Neural crest cell (in vitro differentiated cells): ENCODE measurements at regions not wholly inside any gene's neighbourhood (a gene's known extent, or its start where the extent isn't known, plus 50 kb on each side); places are given as distances from the start of the nearest gene placed in this dataset.

Experiments used
- DNase-seq: peaks from one replicate; pipeline ENCODE4 v3.0.0; 2021; ENCODE audit warnings: low read depth, mixed read lengths, low spot score
- H3K27ac Mint-ChIP-seq: one replicate; pipeline ENCODE4 v1.8.0; 2021; ENCODE audit warnings: mild to moderate bottlenecking, mixed read lengths; ENCODE audit not compliant: unreplicated experiment
- H3K27me3 Mint-ChIP-seq: 2 replicates; pipeline ENCODE4 v1.8.0; 2021; ENCODE audit warnings: low read depth, mild to moderate bottlenecking, mixed read lengths
- H3K36me3 Mint-ChIP-seq: 2 replicates; pipeline ENCODE4 v1.8.0; 2021; ENCODE audit warnings: low read depth, mild to moderate bottlenecking, mixed read lengths
- H3K4me1 Mint-ChIP-seq: 2 replicates; pipeline ENCODE4 v1.8.0; 2021; ENCODE audit warnings: mixed read lengths
- H3K4me3 Mint-ChIP-seq: one replicate; pipeline ENCODE4 v1.8.0; 2021; ENCODE audit warnings: mild to moderate bottlenecking, mixed read lengths
- H3K9me3 Mint-ChIP-seq: 2 replicates; pipeline ENCODE4 v1.8.0; 2021; ENCODE audit warnings: mixed read lengths
- CTCF ChIP-seq: fragments of 200-600 bp; sonication (generic); conservative IDR thresholded peaks from 2 replicates; pipeline ENCODE4 v1.5.0; 2021; ENCODE audit warnings: antibody characterized with exemption, mild to moderate bottlenecking

DNA sequence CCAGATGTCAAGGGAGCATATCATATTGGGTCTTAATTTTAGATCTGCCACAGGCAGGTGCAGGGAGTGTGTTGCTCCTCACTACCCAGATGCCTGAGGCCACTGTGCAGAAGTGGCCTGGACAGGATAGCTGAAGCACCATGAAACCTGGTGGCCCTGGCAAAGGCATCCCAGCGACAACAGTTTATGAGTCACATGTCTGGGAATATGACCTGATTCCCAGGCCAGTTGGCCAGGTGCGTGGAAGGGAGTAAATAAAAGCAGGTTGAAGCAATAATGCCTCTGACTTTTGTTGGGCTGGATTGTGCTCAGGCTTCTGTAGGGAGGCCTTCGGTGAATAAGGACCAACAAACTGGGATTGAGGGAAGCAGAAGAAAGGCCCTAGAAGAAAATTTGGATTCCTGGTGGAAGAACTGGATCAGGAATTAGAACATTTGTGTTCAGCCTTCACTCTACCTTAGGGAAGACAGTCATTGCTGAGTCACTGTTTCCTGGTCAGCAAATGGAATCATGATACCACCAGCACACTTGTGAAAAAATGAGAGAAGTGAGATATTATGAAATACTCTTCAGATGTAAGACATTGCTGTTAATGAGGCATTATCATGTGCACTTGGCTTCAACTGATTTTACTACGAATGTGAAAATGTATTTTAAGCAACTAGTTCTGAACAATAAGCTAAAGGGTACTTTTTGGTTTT lies 78.4 kb upstream of the ZNF516 start:
- Mint-ChIP-seq H3K4me1 (peaks cover 11% of the 10 kb centered on the region), H3K36me3 (peaks cover 2% of the 10 kb centered on the region), H3K9me3 (peaks cover 6% of the 10 kb centered on the region), H3K27ac (no peak overlapping the region), H3K27me3 (no peaks in the 10 kb centered on the region), H3K4me3 (no peak overlapping the region)
- no peak for DNase-seq
- TF ChIP-seq CTCF, result no peak

DNA sequence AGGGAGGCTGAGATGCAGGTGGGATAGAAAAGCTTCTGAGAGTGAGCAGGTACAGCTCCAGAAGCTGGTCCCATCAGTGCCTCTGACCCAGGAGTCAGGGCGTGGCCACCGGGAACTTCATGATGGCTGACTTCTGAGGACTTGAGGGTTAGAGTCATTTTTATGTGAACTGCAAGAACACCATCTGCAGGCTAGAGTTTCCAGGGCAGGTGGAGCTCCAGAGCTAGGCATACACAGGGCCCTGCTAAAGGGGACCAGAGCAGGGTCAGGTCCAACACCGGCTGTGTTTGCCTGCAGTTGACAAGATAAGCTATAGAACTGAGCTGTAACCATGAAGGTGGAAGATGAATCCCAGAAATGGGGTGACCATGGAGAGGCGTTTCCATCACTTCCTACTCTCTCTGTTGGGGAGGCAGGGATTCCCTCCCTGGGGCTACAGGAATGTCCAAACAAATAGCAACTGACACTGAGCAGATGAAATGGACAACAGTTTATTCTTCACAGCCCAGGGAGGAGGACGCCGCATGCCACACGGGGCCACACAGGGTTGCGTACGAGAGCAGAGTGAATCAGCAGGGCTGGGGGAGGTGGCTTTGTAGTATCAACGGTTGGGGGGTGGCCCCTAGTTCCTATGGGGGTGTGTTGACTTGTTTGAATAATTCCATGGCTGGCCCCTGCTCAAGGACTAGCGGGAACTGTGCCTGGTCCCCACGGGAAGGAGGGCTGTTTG lies 77.6 kb upstream of the ZNF516 start:
- DNase-seq, result no peak
- Mint-ChIP-seq H3K36me3 (peaks cover 2% of the 10 kb centered on the region), H3K4me3 (no peak overlapping the region), H3K27ac (no peak overlapping the region), H3K27me3 (no peaks in the 10 kb centered on the region), H3K9me3 (peaks cover 6% of the 10 kb centered on the region), H3K4me1 (peaks cover 12% of the 10 kb centered on the region)
- TF ChIP-seq CTCF, result no peak

- Mint-ChIP-seq H3K4me1 (peaks cover 12% of the 10 kb centered on the region), H3K27ac (no peak overlapping the region), H3K36me3 (peaks cover 2% of the 10 kb centered on the region), H3K4me3 (no peak overlapping the region), H3K27me3 (no peaks in the 10 kb centered on the region), H3K9me3 (peaks cover 6% of the 10 kb centered on the region)
- no peak for DNase-seq
- TF ChIP-seq CTCF, result no peak
Measured at GRCh38 chr18:76571689-76572088, 76.6 kb upstream of the ZNF516 start.

DNA sequence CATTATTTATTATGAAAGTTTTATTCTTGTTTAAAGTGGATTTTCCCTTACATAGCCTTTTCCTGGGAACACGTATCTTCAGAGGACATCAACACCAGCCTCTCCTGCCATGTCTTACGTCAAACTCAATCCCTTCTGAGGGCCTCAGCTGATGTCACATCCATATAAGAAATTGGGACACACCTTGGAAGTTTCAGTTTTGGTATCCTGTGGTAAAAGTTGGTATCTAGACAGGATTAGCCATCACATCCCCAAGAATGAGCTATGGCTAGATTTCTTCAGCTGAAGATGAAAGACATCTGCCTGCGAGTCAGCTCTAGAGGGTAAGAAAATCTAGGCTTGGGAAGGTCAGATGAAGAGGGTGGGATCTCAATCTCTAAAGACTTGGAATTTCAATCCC lies 75.8 kb upstream of the ZNF516 start:
- Mint-ChIP-seq H3K27ac (no peak overlapping the region), H3K36me3 (peaks cover 2% of the 10 kb centered on the region), H3K27me3 (no peaks in the 10 kb centered on the region), H3K4me1 (peaks cover 14% of the 10 kb centered on the region), H3K4me3 (no peak overlapping the region), H3K9me3 (peaks cover 6% of the 10 kb centered on the region)
- no peak for DNase-seq
- no peak for TF ChIP-seq CTCF

GRCh38 chr18:76569644-76570419 lies 74.8 kb upstream of the ZNF516 start:
- Mint-ChIP-seq H3K27ac (peak overlapping the region; percentile 63), H3K27me3 (no peaks in the 10 kb centered on the region), H3K9me3 (no peaks in the 10 kb centered on the region), H3K36me3 (peaks cover 2% of the 10 kb centered on the region), H3K4me3 (no peak overlapping the region), H3K4me1 (peaks cover 24% of the 10 kb centered on the region)
- no peak for DNase-seq
- no peak for TF ChIP-seq CTCF
